Panc1 (cell line): ENCODE measurements at regions not wholly inside any gene's neighbourhood (a gene's known extent, or its start where the extent isn't known, plus 50 kb on each side); places are given as distances from the start of the nearest gene placed in this dataset.

ENCODE experiments used
- CTCF ChIP-seq: fragments of 450-650 bp; IDR thresholded peaks from 2 replicates; pipeline ENCODE4 v1.5.1; 2017; ENCODE audit warnings: mild to moderate bottlenecking
- REST ChIP-seq, 2 experiments: IDR thresholded peaks; 2 replicates each; pipeline ENCODE4 v1.6.1; 2011 to 2012; ENCODE audit warnings: low read depth in 2 of 2, control low read depth in 1 of 2, low read length in 1 of 2, mild to moderate bottlenecking in 1 of 2, moderate library complexity in 1 of 2; ENCODE audit not compliant: insufficient read depth in 1 of 2

GRCh38 chr13:57946361-57946760, 314.8 kb downstream of the PCDH17 start:
- TF ChIP-seq CTCF (no peak), REST (IDR thresholded peaks at IDR 0.05; ENCODE audit: insufficient read depth in 1 of 2, low read depth in 2 of 2, low read length in 1 of 2) (no peak)
